SU-DHL-6 (cell line): ENCODE measurements at regions not wholly inside any gene's neighbourhood (a gene's known extent, or its start where the extent isn't known, plus 50 kb on each side); places are given as distances from the start of the nearest gene placed in this dataset.

ENCODE experiments used
- H2AFZ ChIP-seq: fragments of 200-600 bp; sonication (generic); 2 replicates; pipeline ENCODE4 v1.6.1; 2014; ENCODE audit warnings: low read depth, mild to moderate bottlenecking, moderate library complexity, mixed read lengths, antibody characterized with exemption, low read length; ENCODE audit not compliant: severe bottlenecking
- H3F3A ChIP-seq: fragments of 200-600 bp; shearing (Covaris generic); 2 replicates; pipeline ENCODE4 v1.6.0; 2016; ENCODE audit warnings: antibody characterized with exemption, mild to moderate bottlenecking; ENCODE audit not compliant: insufficient read depth
- H3K27ac ChIP-seq: fragments of 200-600 bp; sonication (generic); 2 replicates; pipeline ENCODE4 v1.5.1; 2016; ENCODE audit warnings: low read depth, mild to moderate bottlenecking, low read length, moderate library complexity, mixed read lengths
- H3K27me3 ChIP-seq: fragments of 200-600 bp; sonication (generic), shearing (Covaris generic); 2 replicates; pipeline ENCODE4 v1.6.0; 2014; ENCODE audit warnings: mild to moderate bottlenecking, low read length
- H3K36me3 ChIP-seq: fragments of 200-600 bp; sonication (generic); 2 replicates; pipeline ENCODE4 v1.6.1; 2014; ENCODE audit warnings: mild to moderate bottlenecking, low read length, mixed read lengths
- H3K4me2 ChIP-seq: fragments of 300-600, 200-600 bp; shearing (Covaris generic), sonication (generic); 2 replicates; pipeline ENCODE4 v1.6.0; 2014; ENCODE audit warnings: low read length, low read depth, mild to moderate bottlenecking; ENCODE audit not compliant: poor library complexity, severe bottlenecking
- H3K4me3 ChIP-seq: fragments of 200-600 bp; sonication (generic); 2 replicates; pipeline ENCODE4 v1.5.1; 2014; ENCODE audit warnings: antibody characterized with exemption, low read length, mild to moderate bottlenecking, mixed read lengths; ENCODE audit not compliant: insufficient read depth, poor library complexity, severe bottlenecking
- H3K79me2 ChIP-seq: fragments of 200-600 bp; sonication (generic); 2 replicates; pipeline ENCODE4 v1.6.1; 2014; ENCODE audit warnings: mild to moderate bottlenecking, low read length, moderate library complexity; ENCODE audit not compliant: insufficient read depth
- H3K9ac ChIP-seq: fragments of 200-600 bp; sonication (generic); 2 replicates; pipeline ENCODE4 v1.7.0; 2014; ENCODE audit warnings: mild to moderate bottlenecking, low read length
- H3K9me2 ChIP-seq: fragments of 200-600 bp; sonication (generic); replicated peaks from 2 replicates; pipeline ENCODE4 v1.6.1; 2014; ENCODE audit warnings: low read length; ENCODE audit not compliant: insufficient read depth
- H3K9me3 ChIP-seq: fragments of 200-600 bp; sonication (generic); 2 replicates; pipeline ENCODE4 v1.6.1; 2014; ENCODE audit warnings: low read length, mixed read lengths; ENCODE audit not compliant: insufficient read depth
- H4K20me1 ChIP-seq: fragments of 200-600 bp; sonication (generic); 2 replicates; pipeline ENCODE4 v1.6.1; 2014; ENCODE audit warnings: low read depth, mild to moderate bottlenecking, antibody characterized with exemption, low read length, moderate library complexity, mixed read lengths
- EZH2phosphoT487 ChIP-seq: fragments of 200-600 bp; sonication (generic), shearing (Covaris generic); conservative IDR thresholded peaks from 2 replicates; pipeline ENCODE4 v1.6.1; 2018; ENCODE audit warnings: mild to moderate bottlenecking, antibody characterized with exemption, low read length, moderate library complexity, mixed read lengths
- TF ChIP-seq, protein P1 (sequence below): fragments of 200-600 bp; sonication (generic); IDR thresholded peaks from one replicate; pipeline ENCODE4 v1.5.1; 2017; ENCODE audit warnings: antibody characterized with exemption, mild to moderate bottlenecking, low read length, moderate library complexity; ENCODE audit not compliant: insufficient read depth, poor library complexity, severe bottlenecking

GRCh38 chr20:10828180-10828579, 154.4 kb upstream of the JAG1 start:
- Histone ChIP-seq H3K4me2 (no peak overlapping the region), H2AFZ (no peak overlapping the region), H3K9me3 (no peaks in the 10 kb centered on the region), H3K9ac (no peak overlapping the region), H3K4me3 (no peak overlapping the region), H3K9me2 (no peaks in the 10 kb centered on the region; the same call in 1 of the 2 replicates), H3K27ac (no peak overlapping the region), H4K20me1 (no peaks in the 10 kb centered on the region), H3F3A (no peaks in the 10 kb centered on the region), H3K79me2 (no peaks in the 10 kb centered on the region), H3K27me3 (no peaks in the 10 kb centered on the region), H3K36me3 (no peaks in the 10 kb centered on the region)
- TF ChIP-seq, protein P1, sequence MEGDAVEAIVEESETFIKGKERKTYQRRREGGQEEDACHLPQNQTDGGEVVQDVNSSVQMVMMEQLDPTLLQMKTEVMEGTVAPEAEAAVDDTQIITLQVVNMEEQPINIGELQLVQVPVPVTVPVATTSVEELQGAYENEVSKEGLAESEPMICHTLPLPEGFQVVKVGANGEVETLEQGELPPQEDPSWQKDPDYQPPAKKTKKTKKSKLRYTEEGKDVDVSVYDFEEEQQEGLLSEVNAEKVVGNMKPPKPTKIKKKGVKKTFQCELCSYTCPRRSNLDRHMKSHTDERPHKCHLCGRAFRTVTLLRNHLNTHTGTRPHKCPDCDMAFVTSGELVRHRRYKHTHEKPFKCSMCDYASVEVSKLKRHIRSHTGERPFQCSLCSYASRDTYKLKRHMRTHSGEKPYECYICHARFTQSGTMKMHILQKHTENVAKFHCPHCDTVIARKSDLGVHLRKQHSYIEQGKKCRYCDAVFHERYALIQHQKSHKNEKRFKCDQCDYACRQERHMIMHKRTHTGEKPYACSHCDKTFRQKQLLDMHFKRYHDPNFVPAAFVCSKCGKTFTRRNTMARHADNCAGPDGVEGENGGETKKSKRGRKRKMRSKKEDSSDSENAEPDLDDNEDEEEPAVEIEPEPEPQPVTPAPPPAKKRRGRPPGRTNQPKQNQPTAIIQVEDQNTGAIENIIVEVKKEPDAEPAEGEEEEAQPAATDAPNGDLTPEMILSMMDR: no peak

GRCh38 chr20:10832141-10832540, 158.3 kb upstream of the JAG1 start:
- no peak overlapping the region for H3K9ac ChIP-seq
- no peak overlapping the region for H3K4me2 ChIP-seq
- H3F3A ChIP-seq: no peaks in the 10 kb centered on the region
- H3K27me3 ChIP-seq: no peaks in the 10 kb centered on the region
- H3K27ac ChIP-seq: no peak overlapping the region
- H3K36me3 ChIP-seq: no peaks in the 10 kb centered on the region
- H3K79me2 ChIP-seq: no peaks in the 10 kb centered on the region
- no peak overlapping the region for H3K4me3 ChIP-seq
- H2AFZ ChIP-seq: no peak overlapping the region
- no peaks in the 10 kb centered on the region for H4K20me1 ChIP-seq
- TF ChIP-seq EZH2phosphoT487: no peak
- TF ChIP-seq, protein P1: no peak
- no peaks in the 10 kb centered on the region; the same call in 1 of the 2 replicates for H3K9me2 ChIP-seq
- no peaks in the 10 kb centered on the region for H3K9me3 ChIP-seq

GRCh38 chr20:10837901-10838300, 164.1 kb upstream of the JAG1 start:
- Histone ChIP-seq H3F3A (no peaks in the 10 kb centered on the region), H3K9me3 (0 out of 2 replicates have a peak, but pooled peaks cover 4% of the 10 kb centered on the region), H3K4me2 (no peak overlapping the region), H3K9me2 (no peaks in the 10 kb centered on the region), H3K27me3 (no peaks in the 10 kb centered on the region), H3K4me3 (no peak overlapping the region), H3K27ac (no peak overlapping the region), H3K79me2 (no peaks in the 10 kb centered on the region), H3K36me3 (no peaks in the 10 kb centered on the region), H2AFZ (no peak overlapping the region), H4K20me1 (no peaks in the 10 kb centered on the region), H3K9ac (no peak overlapping the region)
- TF ChIP-seq, protein P1: no peak
- TF ChIP-seq EZH2phosphoT487: no peak

DNA sequence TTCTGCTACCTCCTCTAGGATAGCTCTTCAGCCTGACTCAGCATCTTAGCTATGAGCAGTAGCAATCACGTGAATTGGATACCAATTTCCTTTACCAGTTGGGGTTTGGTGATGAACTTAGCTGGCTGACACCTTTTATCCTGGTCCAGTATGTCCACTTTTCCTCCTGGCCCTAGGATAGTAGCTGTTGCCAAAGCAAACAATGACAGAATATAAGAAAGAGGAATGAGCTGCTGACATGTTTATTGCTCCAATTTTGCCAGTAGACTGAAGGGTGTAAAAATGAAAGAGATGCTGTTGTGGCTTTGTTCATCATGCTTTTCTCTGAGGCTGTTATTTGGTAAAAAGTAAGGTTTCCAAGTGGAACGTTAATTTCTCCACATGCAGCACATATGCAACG, 168.3 kb upstream of the JAG1 start:
- no peaks in the 10 kb centered on the region for H4K20me1 ChIP-seq
- TF ChIP-seq, protein P1: no peak
- no peak for TF ChIP-seq EZH2phosphoT487
- H3K4me3 ChIP-seq: no peak overlapping the region
- H3F3A ChIP-seq: no peaks in the 10 kb centered on the region
- H2AFZ ChIP-seq: no peak overlapping the region
- H3K4me2 ChIP-seq: no peak overlapping the region
- H3K9ac ChIP-seq: no peak overlapping the region
- H3K36me3 ChIP-seq: no peaks in the 10 kb centered on the region
- no peaks in the 10 kb centered on the region for H3K9me2 ChIP-seq
- 0 out of 2 replicates have a peak, but pooled peaks cover 4% of the 10 kb centered on the region for H3K9me3 ChIP-seq
- no peaks in the 10 kb centered on the region for H3K27me3 ChIP-seq
- no peaks in the 10 kb centered on the region for H3K79me2 ChIP-seq
- no peak overlapping the region for H3K27ac ChIP-seq
